ENCODE measurements at regions not wholly inside any gene's neighbourhood (a gene's known extent, or its start where the extent isn't known, plus 50 kb on each side); places are given as distances from the start of the nearest gene placed in this dataset.

- TF ChIP-seq CTCF (IDR thresholded peaks at IDR 0.05): no peak
- no peak for TF ChIP-seq EP300 (IDR thresholded peaks at IDR 0.05)
These were observed 326.0 kb downstream of the MN1 start for GRCh38 chr22:27475548-27475897.

Data from stomach (tissue), 4 donors.